Esophagus muscularis mucosa (tissue), 4 donors: ENCODE measurements at regions not wholly inside any gene's neighbourhood (a gene's known extent, or its start where the extent isn't known, plus 50 kb on each side); places are given as distances from the start of the nearest gene placed in this dataset.

Source experiments
- DNase-seq: peaks from one replicate; pipeline ENCODE4 v3.0.0-alpha.2; 2017; ENCODE audit errors: extremely low spot score
- H3K27ac ChIP-seq, 4 donors: fragments of 200-600 bp; sonication (generic); replicated peaks in 1 of 4; 1 replicate in 3 of 4; 2 replicates in 1 of 4; pipeline ENCODE4 v1.5.1; 2016 to 2019; ENCODE audit warnings: mild to moderate bottlenecking in 1 of 4
- H3K27me3 ChIP-seq, 4 donors: fragments of 200-600 bp; sonication (generic); one replicate each; pipeline versions ENCODE4 v1.5.1 to v1.6.0; 2016 to 2019
- H3K36me3 ChIP-seq, 4 donors: fragments of 200-600 bp; sonication (generic); one replicate each; pipeline ENCODE4 v1.5.1; 2016 to 2019
- H3K4me1 ChIP-seq, 4 donors: fragments of 200-600 bp; sonication (generic); one replicate each; pipeline ENCODE4 v1.5.1; 2016 to 2019
- H3K4me3 ChIP-seq, 4 donors: fragments of 200-600 bp; sonication (generic); 1 replicate in 2 of 4; 2 replicates in 2 of 4; pipeline ENCODE4 v1.5.1; 2016 to 2019; ENCODE audit warnings: mild to moderate bottlenecking in 4 of 4, moderate library complexity in 1 of 4
- H3K9me3 ChIP-seq, 4 donors: fragments of 200-600 bp; sonication (generic); 1 replicate in 3 of 4; 2 replicates in 1 of 4; pipeline ENCODE4 v1.5.1; 2016 to 2019
- EP300 ChIP-seq: sonication (generic); formaldehyde crosslinking; IDR thresholded peaks from one replicate; pipeline ENCODE4 v1.6.1; 2017; ENCODE audit warnings: antibody characterized with exemption
- POLR2A ChIP-seq: fragments of 450-650 bp; IDR thresholded peaks from one replicate; pipeline ENCODE4 v1.6.1; 2017; ENCODE audit warnings: antibody characterized with exemption, moderate library complexity, mild to moderate bottlenecking, low read depth
- POLR2AphosphoS5 ChIP-seq, 2 donors: sonication (generic); formaldehyde crosslinking; IDR thresholded peaks; one replicate each; pipeline ENCODE4 v1.6.1; 2017; ENCODE audit warnings: antibody characterized with exemption in 2 of 2
- WGBS: methylation state at CpG from one replicate; pipeline ENCODE4 v1.1.5; 2018; 5-methylcytosine and 5-hydroxymethylcytosine counted together
- intact Hi-C: fragments of 100-400 bp; cut with DNase I; formaldehyde crosslinking; loops from one replicate; pipeline ENCODE4 v1.15.1; 2023
- TF ChIP-seq, protein P1 (sequence below), 3 experiments: fragments of 200-600 bp in 2 of 3; fragments of 450-650 bp in 1 of 3; sonication (generic) in 2 of 3; IDR thresholded peaks; one replicate each; pipeline ENCODE4 v1.5.1; 2017 to 2019; ENCODE audit warnings: antibody characterized with exemption in 3 of 3, mild to moderate bottlenecking in 2 of 3, moderate library complexity in 1 of 3

- Histone ChIP-seq H3K9me3 (peaks cover 0 to 6% (median 3%) of the 10 kb centered on the region in 4 donors), H3K27me3 (peaks cover 0 to 40% (median 0%) of the 10 kb centered on the region in 4 donors), H3K4me1 (peaks cover 0 to 10% (median 3%) of the 10 kb centered on the region in 4 donors), H3K36me3 (no peaks in the 10 kb centered on the region), H3K4me3 (no peak overlapping the region), H3K27ac (no peak overlapping the region)
- intact Hi-C loops: no loop called here
- TF ChIP-seq POLR2A (no peak), POLR2AphosphoS5 (IDR thresholded peaks at IDR 0.05) (no peak)
- no CpG with 5 or more reads among the region's 1 CpG for WGBS
- DNase-seq: no peak
These were observed 81.8 kb upstream of the SHANK2 start for GRCh38 chr11:71334191-71334590.

DNA sequence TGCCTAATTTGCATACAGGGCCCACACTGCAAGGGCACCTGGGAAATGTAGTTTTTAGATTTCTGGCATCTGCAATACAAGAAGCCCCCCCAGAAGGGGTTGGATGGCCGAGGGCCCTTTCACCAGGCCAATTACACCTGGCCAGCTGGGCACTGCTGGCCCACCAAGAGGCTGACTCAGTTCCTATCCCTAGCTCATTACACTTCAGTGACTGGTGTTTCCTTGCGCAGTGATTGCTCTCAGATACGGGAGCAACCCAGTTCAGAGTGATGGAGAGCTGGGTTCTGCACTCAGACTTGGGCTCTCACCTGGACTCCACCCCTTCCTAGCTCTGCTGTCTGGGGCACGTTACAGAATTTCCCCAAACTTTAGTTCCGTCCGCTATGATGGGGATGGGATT is 81.1 kb upstream of the SHANK2 start:
- TF ChIP-seq POLR2AphosphoS5 (IDR thresholded peaks at IDR 0.05) (no peak), POLR2A (no peak), EP300 (no peak)
- TF ChIP-seq, protein P1, sequence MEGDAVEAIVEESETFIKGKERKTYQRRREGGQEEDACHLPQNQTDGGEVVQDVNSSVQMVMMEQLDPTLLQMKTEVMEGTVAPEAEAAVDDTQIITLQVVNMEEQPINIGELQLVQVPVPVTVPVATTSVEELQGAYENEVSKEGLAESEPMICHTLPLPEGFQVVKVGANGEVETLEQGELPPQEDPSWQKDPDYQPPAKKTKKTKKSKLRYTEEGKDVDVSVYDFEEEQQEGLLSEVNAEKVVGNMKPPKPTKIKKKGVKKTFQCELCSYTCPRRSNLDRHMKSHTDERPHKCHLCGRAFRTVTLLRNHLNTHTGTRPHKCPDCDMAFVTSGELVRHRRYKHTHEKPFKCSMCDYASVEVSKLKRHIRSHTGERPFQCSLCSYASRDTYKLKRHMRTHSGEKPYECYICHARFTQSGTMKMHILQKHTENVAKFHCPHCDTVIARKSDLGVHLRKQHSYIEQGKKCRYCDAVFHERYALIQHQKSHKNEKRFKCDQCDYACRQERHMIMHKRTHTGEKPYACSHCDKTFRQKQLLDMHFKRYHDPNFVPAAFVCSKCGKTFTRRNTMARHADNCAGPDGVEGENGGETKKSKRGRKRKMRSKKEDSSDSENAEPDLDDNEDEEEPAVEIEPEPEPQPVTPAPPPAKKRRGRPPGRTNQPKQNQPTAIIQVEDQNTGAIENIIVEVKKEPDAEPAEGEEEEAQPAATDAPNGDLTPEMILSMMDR (IDR thresholded peaks at IDR 0.05): no peak
- DNase-seq: no peak

DNA sequence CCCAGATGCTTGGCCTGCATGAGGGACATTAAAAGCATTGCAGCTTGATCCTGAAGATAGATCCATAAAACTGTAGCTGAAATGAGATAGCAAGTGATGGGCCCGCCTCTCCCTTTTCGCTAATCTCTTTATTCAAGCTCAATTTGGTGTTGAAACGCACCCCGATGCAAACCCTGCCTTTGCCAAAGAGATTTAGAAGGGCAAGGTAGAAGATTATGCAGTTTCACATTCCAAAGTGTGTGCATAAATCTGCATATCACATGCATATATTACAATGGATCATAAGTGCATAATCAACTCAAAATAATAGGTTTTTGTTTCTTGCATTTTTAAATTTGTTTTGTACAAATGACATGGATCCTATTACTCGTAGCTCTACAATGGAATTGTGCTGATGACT is 80.1 kb upstream of the SHANK2 start:
- Histone ChIP-seq H3K9me3 (peaks cover 0 to 6% (median 3%) of the 10 kb centered on the region in 4 donors), H3K27ac (no peak overlapping the region), H3K27me3 (peaks cover 0 to 40% (median 0%) of the 10 kb centered on the region in 4 donors), H3K4me1 (no peaks in the 10 kb centered on the region), H3K4me3 (no peak overlapping the region), H3K36me3 (no peaks in the 10 kb centered on the region)
- DNase-seq: no peak
- TF ChIP-seq POLR2AphosphoS5 (IDR thresholded peaks at IDR 0.05): no peak
- intact Hi-C loops: no loop called here
- 85% methylated on average over 5 of the region's 5 CpGs for whole genome bisulfite sequencing

More for the DNA sequence above, 81.1 kb upstream of the SHANK2 start:
- WGBS: 85% methylated on average over 5 of the region's 6 CpGs
- intact Hi-C loops: no loop called here
- H3K9me3 ChIP-seq: peaks cover 0 to 6% (median 3%) of the 10 kb centered on the region in 4 donors
- peaks cover 0 to 40% (median 0%) of the 10 kb centered on the region in 4 donors for H3K27me3 ChIP-seq
- H3K27ac ChIP-seq: no peak overlapping the region
- no peak overlapping the region for H3K4me3 ChIP-seq
- H3K36me3 ChIP-seq: no peaks in the 10 kb centered on the region
- peaks cover 0 to 2% (median 0%) of the 10 kb centered on the region in 4 donors for H3K4me1 ChIP-seq

GRCh38 chr11:71332046-71332445 is 79.7 kb upstream of the SHANK2 start:
- Histone ChIP-seq H3K9me3 (peaks cover 0 to 6% (median 3%) of the 10 kb centered on the region in 4 donors), H3K4me3 (no peak overlapping the region), H3K27me3 (peaks cover 0 to 40% (median 0%) of the 10 kb centered on the region in 4 donors), H3K36me3 (no peaks in the 10 kb centered on the region), H3K4me1 (no peaks in the 10 kb centered on the region), H3K27ac (no peak overlapping the region)
- intact Hi-C loops: no loop called here
- WGBS: 90% methylated on average over 3 of the region's 3 CpGs
- no peak for DNase-seq
- TF ChIP-seq POLR2A: no peak
- TF ChIP-seq EP300: no peak
- TF ChIP-seq, protein P1 (IDR thresholded peaks at IDR 0.05): no peak
- TF ChIP-seq POLR2AphosphoS5 (IDR thresholded peaks at IDR 0.05): no peak

DNA sequence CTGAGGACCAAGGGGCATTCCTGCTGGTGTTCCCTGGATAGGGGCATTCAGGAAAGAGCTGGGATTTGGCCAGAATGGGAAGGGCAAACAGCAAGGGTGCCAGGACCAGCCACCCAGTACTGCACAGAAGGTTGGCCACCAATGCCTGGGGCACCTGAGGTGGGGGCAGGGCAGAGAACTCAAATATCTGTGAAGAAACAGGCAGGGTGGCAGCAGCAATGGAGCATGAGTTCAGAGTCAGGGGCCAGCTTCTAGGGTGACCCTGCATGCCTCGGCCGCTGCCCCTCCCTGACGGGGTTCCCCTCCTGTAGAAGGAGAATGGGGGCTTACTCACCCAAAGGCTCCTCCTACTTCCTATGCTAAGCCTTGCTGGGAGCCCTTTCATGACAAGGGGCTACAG is 79.3 kb upstream of the SHANK2 start:
- H3K9me3 ChIP-seq: peaks cover 0 to 6% (median 3%) of the 10 kb centered on the region in 4 donors
- H3K4me3 ChIP-seq: no peak overlapping the region
- WGBS: 80% methylated on average over 2 of the region's 3 CpGs
- H3K36me3 ChIP-seq: no peaks in the 10 kb centered on the region
- peaks cover 0 to 37% (median 0%) of the 10 kb centered on the region in 4 donors for H3K27me3 ChIP-seq
- intact Hi-C loops: no loop called here
- no peak overlapping the region for H3K27ac ChIP-seq
- H3K4me1 ChIP-seq: no peaks in the 10 kb centered on the region
- DNase-seq: no peak
- no peak for TF ChIP-seq POLR2AphosphoS5 (IDR thresholded peaks at IDR 0.05)
- no peak for TF ChIP-seq EP300
- TF ChIP-seq, protein P1 (IDR thresholded peaks at IDR 0.05): no peak
- TF ChIP-seq POLR2A: no peak

DNA sequence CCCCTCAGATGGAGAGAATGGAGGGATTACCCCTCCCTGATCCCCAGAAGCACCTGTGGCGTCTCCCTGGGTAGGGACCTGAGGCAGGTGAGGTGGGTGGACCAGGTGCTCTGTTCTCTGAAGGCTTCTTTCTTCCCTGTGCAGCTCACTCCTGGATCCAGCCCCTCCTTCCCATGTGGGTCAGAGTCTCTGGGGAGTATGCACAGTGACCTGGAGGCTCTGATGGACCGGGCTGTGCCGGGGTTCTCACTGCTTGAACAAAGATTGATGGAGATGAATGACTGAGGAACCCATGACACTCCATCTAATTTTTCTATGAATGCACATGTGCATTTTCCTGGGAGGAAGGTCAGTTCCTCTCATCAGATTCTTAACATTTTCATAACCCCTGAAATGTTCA is 78.6 kb upstream of the SHANK2 start:
- intact Hi-C loops: no loop called here
- 92% methylated on average over 3 of the region's 3 CpGs for WGBS
- TF ChIP-seq, protein P1 (IDR thresholded peaks at IDR 0.05): no peak
- TF ChIP-seq POLR2AphosphoS5 (IDR thresholded peaks at IDR 0.05) (no peak), EP300 (no peak), POLR2A (no peak)
- H3K4me3 ChIP-seq: no peak overlapping the region
- DNase-seq: no peak
- H3K27ac ChIP-seq: no peak overlapping the region
- no peaks in the 10 kb centered on the region for H3K36me3 ChIP-seq
- H3K4me1 ChIP-seq: no peaks in the 10 kb centered on the region
- H3K9me3 ChIP-seq: peaks cover 0 to 6% (median 3%) of the 10 kb centered on the region in 4 donors
- peaks cover 0 to 33% (median 0%) of the 10 kb centered on the region in 4 donors for H3K27me3 ChIP-seq
